ENCODE measurements at regions not wholly inside any gene's neighbourhood (a gene's known extent, or its start where the extent isn't known, plus 50 kb on each side); places are given as distances from the start of the nearest gene placed in this dataset.

DNA sequence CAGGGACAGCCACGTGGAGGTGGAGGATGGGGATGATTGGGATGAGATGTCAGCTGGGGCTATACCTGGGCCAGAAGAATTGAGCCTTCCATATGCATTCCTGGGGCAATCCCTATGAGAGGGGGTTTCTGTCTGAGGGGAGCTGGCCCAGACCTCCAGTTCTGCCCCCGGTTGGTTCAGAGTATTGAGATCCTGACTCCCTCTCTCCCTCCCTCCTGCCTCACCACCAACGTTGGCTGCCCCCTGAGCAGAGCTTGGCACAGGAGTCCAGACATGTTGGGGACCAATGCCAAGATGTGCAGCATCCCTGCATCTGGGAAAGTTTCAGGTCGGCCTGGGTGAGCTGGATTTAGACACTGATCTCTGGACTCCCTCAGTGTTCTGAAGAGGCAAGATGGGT lies 575.2 kb upstream of the MKI67 start:
- Histone ChIP-seq H3K79me2 (ENCODE audit: low read length) (no peaks in the 10 kb centered on the region), H3K9me3 (ENCODE audit: insufficient read depth, low read length) (no peaks in the 10 kb centered on the region), H3K9ac (ENCODE audit: low read length) (no peak overlapping the region), H3K27ac (ENCODE audit: low read length) (no peak overlapping the region), H4K20me1 (ENCODE audit: insufficient read depth, low read length) (no peaks in the 10 kb centered on the region), H3K4me1 (ENCODE audit: low read length) (no peaks in the 10 kb centered on the region), H3K36me3 (replicated peaks; ENCODE audit: low read depth, low read length) (no peaks in the 10 kb centered on the region), H3K4me2 (ENCODE audit: low read length) (no peak overlapping the region), H3K27me3 (ENCODE audit: low read depth, low read length) (no peaks in the 10 kb centered on the region), H3K4me3 (ENCODE audit: low read length) (no peak overlapping the region), H2AFZ (ENCODE audit: low read depth, low read length) (no peak overlapping the region)
- no peak for TF ChIP-seq CTCF (IDR thresholded peaks at IDR 0.05; ENCODE audit: low read depth, low read length)

- Histone ChIP-seq H3K9me3 (ENCODE audit: insufficient read depth, low read length) (no peaks in the 10 kb centered on the region), H3K9ac (ENCODE audit: low read length) (no peak overlapping the region), H3K27ac (ENCODE audit: low read length) (no peak overlapping the region), H3K4me3 (ENCODE audit: low read length) (no peak overlapping the region), H3K79me2 (ENCODE audit: low read length) (no peaks in the 10 kb centered on the region), H2AFZ (ENCODE audit: low read depth, low read length) (no peak overlapping the region), H3K4me2 (ENCODE audit: low read length) (no peak overlapping the region), H3K27me3 (ENCODE audit: low read depth, low read length) (no peaks in the 10 kb centered on the region), H4K20me1 (ENCODE audit: insufficient read depth, low read length) (no peaks in the 10 kb centered on the region), H3K4me1 (ENCODE audit: low read length) (no peaks in the 10 kb centered on the region), H3K36me3 (replicated peaks; ENCODE audit: low read depth, low read length) (no peaks in the 10 kb centered on the region)
- TF ChIP-seq CTCF (IDR thresholded peaks at IDR 0.05; ENCODE audit: low read depth, low read length) (no peak), EZH2phosphoT487 (IDR thresholded peaks at IDR 0.05; ENCODE audit: low read depth) (no peak)
Measured at GRCh38 chr10:128701837-128702236, 575.6 kb upstream of the MKI67 start.

DNA sequence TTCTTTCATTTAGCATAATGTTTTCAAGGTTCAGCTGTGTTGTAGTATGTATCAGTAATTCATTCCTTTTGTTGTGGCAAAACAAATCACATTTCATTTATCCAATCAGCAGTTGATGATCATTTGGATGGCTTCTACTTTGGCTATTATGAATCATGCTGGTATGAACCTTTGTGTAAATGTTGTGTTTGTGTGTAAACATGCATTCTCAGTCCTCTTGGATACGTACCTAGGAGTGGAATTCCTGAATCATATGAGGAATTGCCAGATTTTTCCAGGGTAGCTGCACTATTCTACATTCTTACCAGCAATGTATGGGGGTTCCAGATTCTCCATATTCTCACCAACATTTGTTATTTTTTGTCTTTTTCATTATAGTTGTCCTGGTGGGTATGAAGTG lies 578.5 kb upstream of the MKI67 start:
- H3K27ac ChIP-seq (ENCODE audit: low read length): no peak overlapping the region
- no peak overlapping the region for H3K4me3 ChIP-seq (ENCODE audit: low read length)
- no peaks in the 10 kb centered on the region for H4K20me1 ChIP-seq (ENCODE audit: insufficient read depth, low read length)
- H3K9me3 ChIP-seq (ENCODE audit: insufficient read depth, low read length): no peaks in the 10 kb centered on the region
- H3K27me3 ChIP-seq (ENCODE audit: low read depth, low read length): no peaks in the 10 kb centered on the region
- no peak overlapping the region for H2AFZ ChIP-seq (ENCODE audit: low read depth, low read length)
- H3K9ac ChIP-seq (ENCODE audit: low read length): no peak overlapping the region
- TF ChIP-seq CTCF (IDR thresholded peaks at IDR 0.05; ENCODE audit: low read depth, low read length) (no peak), EZH2phosphoT487 (IDR thresholded peaks at IDR 0.05; ENCODE audit: low read depth) (no peak)
- no peaks in the 10 kb centered on the region for H3K36me3 ChIP-seq (replicated peaks; ENCODE audit: low read depth, low read length)
- H3K79me2 ChIP-seq (ENCODE audit: low read length): no peaks in the 10 kb centered on the region
- H3K4me1 ChIP-seq (ENCODE audit: low read length): no peaks in the 10 kb centered on the region
- H3K4me2 ChIP-seq (ENCODE audit: low read length): no peak overlapping the region

DNA sequence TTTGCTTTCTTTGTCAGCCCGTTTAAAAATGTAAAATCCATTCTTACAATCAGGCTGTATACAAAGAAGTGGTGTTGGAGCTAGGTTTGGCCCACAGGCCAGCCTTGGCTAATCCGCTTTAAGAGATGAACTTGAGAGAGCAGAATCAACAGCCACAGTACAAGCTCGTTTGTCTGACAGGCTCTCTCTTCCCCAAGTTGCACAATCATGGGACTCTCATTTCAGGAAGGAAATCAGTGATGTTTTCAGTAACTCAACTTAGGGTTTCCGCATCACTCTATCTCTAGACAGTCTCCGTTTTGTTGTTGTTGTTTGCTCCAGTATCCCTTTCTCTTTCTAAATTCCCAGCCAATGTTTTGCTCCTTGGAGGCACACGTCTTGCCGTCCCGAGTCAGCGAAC lies 582.0 kb upstream of the MKI67 start:
- no peak overlapping the region for H3K4me2 ChIP-seq (ENCODE audit: low read length)

More for the DNA sequence above, 582.0 kb upstream of the MKI67 start:
- no peaks in the 10 kb centered on the region for H3K79me2 ChIP-seq (ENCODE audit: low read length)
- TF ChIP-seq CTCF (IDR thresholded peaks at IDR 0.05; ENCODE audit: low read depth, low read length) (no peak), EZH2phosphoT487 (IDR thresholded peaks at IDR 0.05; ENCODE audit: low read depth) (no peak)
- H4K20me1 ChIP-seq (ENCODE audit: insufficient read depth, low read length): no peaks in the 10 kb centered on the region
- no peak overlapping the region for H3K9ac ChIP-seq (ENCODE audit: low read length)
- no peaks in the 10 kb centered on the region for H3K27me3 ChIP-seq (ENCODE audit: low read depth, low read length)
- H2AFZ ChIP-seq (ENCODE audit: low read depth, low read length): no peak overlapping the region
- H3K4me3 ChIP-seq (ENCODE audit: low read length): no peak overlapping the region
- H3K9me3 ChIP-seq (ENCODE audit: insufficient read depth, low read length): no peaks in the 10 kb centered on the region
- no peaks in the 10 kb centered on the region for H3K36me3 ChIP-seq (replicated peaks; ENCODE audit: low read depth, low read length)
- H3K27ac ChIP-seq (ENCODE audit: low read length): no peak overlapping the region
- H3K4me1 ChIP-seq (ENCODE audit: low read length): no peaks in the 10 kb centered on the region

Data from OCI-LY3 (cell line).